HCT116 (cell line): ENCODE measurements at regions not wholly inside any gene's neighbourhood (a gene's known extent, or its start where the extent isn't known, plus 50 kb on each side); places are given as distances from the start of the nearest gene placed in this dataset.
A peak's percentile ranks its signal among the peaks of the same experiment; 100 is the strongest.

Experiments
- CEBPB ChIP-seq: IDR thresholded peaks from 2 replicates; pipeline ENCODE4 v1.6.1; 2012; ENCODE audit warnings: low read depth
- RAD21 ChIP-seq: IDR thresholded peaks from 2 replicates; pipeline ENCODE4 v1.6.1; 2012; ENCODE audit warnings: low read depth, mild to moderate bottlenecking
- ZNF274 ChIP-seq: fragments of 200-500 bp; sonication (Bioruptor generic); IDR thresholded peaks from 2 replicates; pipeline ENCODE4 v1.6.1; 2014; ENCODE audit warnings: mild to moderate bottlenecking, low read depth, low read length, inconsistent platforms
- TF ChIP-seq, protein P1 (sequence below), 3 experiments: fragments of 200-600 bp in 1 of 3; sonication (generic) in 1 of 3; IDR thresholded peaks in 2 of 3; conservative IDR thresholded peaks in 1 of 3; 2 replicates each; pipeline ENCODE4 v1.5.1; 2012 to 2017; ENCODE audit warnings: low read depth in 2 of 3, low read length in 2 of 3, antibody characterized with exemption in 1 of 3, borderline replicate concordance in 1 of 3, control low read depth in 1 of 3, mild to moderate bottlenecking in 1 of 3, mixed read lengths in 1 of 3, mixed run types in 1 of 3, moderate library complexity in 1 of 3; ENCODE audit not compliant: insufficient read depth in 1 of 3

DNA sequence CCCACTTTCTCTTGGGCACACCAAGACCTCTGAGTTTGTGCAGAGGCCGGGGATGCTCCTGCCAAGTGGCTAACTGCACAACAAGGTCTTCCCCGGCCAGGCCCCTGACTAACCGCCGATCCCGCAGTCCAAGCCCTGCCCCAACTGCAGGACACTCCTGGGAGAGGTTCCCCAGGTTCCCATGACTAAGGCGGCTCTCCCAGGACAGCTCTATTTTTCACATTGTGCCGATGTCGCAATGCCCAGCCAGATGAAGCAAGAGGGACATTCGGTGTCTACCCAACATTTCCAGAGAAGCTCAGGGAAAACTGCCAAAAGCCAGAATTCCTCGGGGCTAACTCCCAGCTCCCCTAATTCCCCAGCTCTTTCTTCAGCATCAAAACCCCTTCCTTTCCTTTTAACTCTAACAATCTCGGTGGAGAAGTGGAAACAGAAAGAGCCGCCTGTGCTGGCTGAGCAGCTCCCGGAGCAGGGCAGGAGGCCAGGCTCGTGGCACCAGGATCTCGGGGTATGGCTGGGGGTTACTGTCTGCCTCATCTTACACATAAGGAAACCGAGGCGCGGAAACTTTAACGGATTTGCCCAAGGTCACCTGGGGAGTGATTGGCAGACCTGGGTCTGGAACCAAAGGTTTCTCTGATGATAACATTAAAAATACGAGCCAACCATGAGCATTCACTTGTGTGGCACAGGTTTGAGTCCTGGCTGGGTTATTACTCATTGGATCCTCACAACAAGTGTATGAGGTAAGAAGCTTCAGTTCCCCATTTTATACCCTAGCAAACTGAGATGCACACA lies 318.2 kb downstream of the BCL11B start:
- TF ChIP-seq, protein P1, sequence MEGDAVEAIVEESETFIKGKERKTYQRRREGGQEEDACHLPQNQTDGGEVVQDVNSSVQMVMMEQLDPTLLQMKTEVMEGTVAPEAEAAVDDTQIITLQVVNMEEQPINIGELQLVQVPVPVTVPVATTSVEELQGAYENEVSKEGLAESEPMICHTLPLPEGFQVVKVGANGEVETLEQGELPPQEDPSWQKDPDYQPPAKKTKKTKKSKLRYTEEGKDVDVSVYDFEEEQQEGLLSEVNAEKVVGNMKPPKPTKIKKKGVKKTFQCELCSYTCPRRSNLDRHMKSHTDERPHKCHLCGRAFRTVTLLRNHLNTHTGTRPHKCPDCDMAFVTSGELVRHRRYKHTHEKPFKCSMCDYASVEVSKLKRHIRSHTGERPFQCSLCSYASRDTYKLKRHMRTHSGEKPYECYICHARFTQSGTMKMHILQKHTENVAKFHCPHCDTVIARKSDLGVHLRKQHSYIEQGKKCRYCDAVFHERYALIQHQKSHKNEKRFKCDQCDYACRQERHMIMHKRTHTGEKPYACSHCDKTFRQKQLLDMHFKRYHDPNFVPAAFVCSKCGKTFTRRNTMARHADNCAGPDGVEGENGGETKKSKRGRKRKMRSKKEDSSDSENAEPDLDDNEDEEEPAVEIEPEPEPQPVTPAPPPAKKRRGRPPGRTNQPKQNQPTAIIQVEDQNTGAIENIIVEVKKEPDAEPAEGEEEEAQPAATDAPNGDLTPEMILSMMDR (IDR thresholded peaks at IDR 0.05 in 2 of 3, conservative IDR thresholded peaks at IDR 0.05 in 1 of 3; ENCODE audit: borderline replicate concordance in 1 of 3, insufficient read depth in 1 of 3, low read depth in 2 of 3, low read length in 2 of 3) = no peak
- no peak for TF ChIP-seq ZNF274
- no peak for TF ChIP-seq RAD21
- peak; percentile 94 for TF ChIP-seq CEBPB
